ENCODE measurements at regions not wholly inside any gene's neighbourhood (a gene's known extent, or its start where the extent isn't known, plus 50 kb on each side); places are given as distances from the start of the nearest gene placed in this dataset.

DNA sequence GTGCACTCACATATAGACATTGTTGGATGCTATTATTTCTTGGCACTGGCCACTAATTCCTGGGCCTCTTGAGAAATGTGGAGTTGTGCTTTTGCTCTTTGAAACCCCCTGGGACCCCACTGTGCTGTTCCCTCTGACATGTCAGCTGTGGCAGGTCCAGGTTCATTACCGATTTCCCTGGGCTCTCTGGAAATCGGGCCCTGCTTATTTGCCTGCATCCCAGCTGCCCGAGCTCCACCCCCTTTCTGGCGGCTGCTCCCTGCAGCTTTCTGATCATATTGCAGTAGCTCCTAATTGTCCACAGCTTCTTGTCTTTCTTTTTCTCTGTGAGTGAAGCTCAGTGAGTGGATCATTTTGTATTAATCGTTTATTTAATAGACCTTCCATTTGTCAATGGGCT lies 183.7 kb upstream of the FAM78B start:
- H3K9me2 ChIP-seq (replicated peaks; ENCODE audit: insufficient read depth, low read length) = no peaks in the 10 kb centered on the region
- no peak overlapping the region for H3K9ac ChIP-seq (ENCODE audit: low read length)
- no peak overlapping the region for H2AFZ ChIP-seq (ENCODE audit: low read depth, low read length, severe bottlenecking)
- H3K4me2 ChIP-seq (ENCODE audit: low read depth, low read length, poor library complexity, severe bottlenecking) = no peak overlapping the region
- H4K20me1 ChIP-seq (ENCODE audit: low read depth, low read length) = no peaks in the 10 kb centered on the region
- no peaks in the 10 kb centered on the region for H3K36me3 ChIP-seq (ENCODE audit: low read length)
- H3K9me3 ChIP-seq (ENCODE audit: insufficient read depth, low read length) = no peaks in the 10 kb centered on the region
- no peak overlapping the region for H3K27ac ChIP-seq (ENCODE audit: low read depth, low read length)
- TF ChIP-seq, protein P1, sequence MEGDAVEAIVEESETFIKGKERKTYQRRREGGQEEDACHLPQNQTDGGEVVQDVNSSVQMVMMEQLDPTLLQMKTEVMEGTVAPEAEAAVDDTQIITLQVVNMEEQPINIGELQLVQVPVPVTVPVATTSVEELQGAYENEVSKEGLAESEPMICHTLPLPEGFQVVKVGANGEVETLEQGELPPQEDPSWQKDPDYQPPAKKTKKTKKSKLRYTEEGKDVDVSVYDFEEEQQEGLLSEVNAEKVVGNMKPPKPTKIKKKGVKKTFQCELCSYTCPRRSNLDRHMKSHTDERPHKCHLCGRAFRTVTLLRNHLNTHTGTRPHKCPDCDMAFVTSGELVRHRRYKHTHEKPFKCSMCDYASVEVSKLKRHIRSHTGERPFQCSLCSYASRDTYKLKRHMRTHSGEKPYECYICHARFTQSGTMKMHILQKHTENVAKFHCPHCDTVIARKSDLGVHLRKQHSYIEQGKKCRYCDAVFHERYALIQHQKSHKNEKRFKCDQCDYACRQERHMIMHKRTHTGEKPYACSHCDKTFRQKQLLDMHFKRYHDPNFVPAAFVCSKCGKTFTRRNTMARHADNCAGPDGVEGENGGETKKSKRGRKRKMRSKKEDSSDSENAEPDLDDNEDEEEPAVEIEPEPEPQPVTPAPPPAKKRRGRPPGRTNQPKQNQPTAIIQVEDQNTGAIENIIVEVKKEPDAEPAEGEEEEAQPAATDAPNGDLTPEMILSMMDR (IDR thresholded peaks at IDR 0.05; ENCODE audit: insufficient read depth, low read length, poor library complexity, severe bottlenecking) = no peak
- no peak for TF ChIP-seq EZH2phosphoT487 (conservative IDR thresholded peaks at IDR 0.05; ENCODE audit: low read length)
- no peaks in the 10 kb centered on the region for H3K27me3 ChIP-seq (ENCODE audit: low read length)
- no peaks in the 10 kb centered on the region for H3F3A ChIP-seq (ENCODE audit: insufficient read depth)
- H3K79me2 ChIP-seq (ENCODE audit: insufficient read depth, low read length) = no peaks in the 10 kb centered on the region
- no peak overlapping the region for H3K4me3 ChIP-seq (ENCODE audit: insufficient read depth, low read length, poor library complexity, severe bottlenecking)

DNA sequence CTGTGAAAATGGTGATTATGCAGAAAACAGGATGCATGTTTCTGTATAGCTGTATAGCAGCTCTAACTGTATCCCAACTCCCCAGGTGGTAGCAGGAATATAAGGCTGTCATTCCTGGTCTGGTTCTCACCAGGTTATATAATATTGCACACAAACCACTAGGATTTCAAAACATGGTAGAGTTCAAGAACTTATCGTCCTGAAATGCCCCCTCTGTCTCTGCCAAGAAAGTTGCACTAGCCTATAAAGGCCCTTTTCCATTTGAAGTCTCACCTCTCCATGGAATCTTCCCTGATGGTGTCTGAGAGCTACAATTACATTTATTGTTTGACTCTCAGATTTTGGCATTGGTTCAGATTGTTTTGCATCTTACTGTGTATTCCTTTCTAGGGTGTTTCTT lies 184.9 kb upstream of the FAM78B start:
- Histone ChIP-seq H3K27ac (ENCODE audit: low read depth, low read length) (no peak overlapping the region), H2AFZ (ENCODE audit: low read depth, low read length, severe bottlenecking) (no peak overlapping the region), H3K79me2 (ENCODE audit: insufficient read depth, low read length) (no peaks in the 10 kb centered on the region), H4K20me1 (ENCODE audit: low read depth, low read length) (no peaks in the 10 kb centered on the region), H3K27me3 (ENCODE audit: low read length) (no peaks in the 10 kb centered on the region), H3K4me3 (ENCODE audit: insufficient read depth, low read length, poor library complexity, severe bottlenecking) (no peak overlapping the region), H3K4me2 (ENCODE audit: low read depth, low read length, poor library complexity, severe bottlenecking) (no peak overlapping the region), H3K9me3 (ENCODE audit: insufficient read depth, low read length) (no peaks in the 10 kb centered on the region), H3K9ac (ENCODE audit: low read length) (no peak overlapping the region), H3K9me2 (replicated peaks; ENCODE audit: insufficient read depth, low read length) (no peaks in the 10 kb centered on the region), H3K36me3 (ENCODE audit: low read length) (no peaks in the 10 kb centered on the region), H3F3A (ENCODE audit: insufficient read depth) (no peaks in the 10 kb centered on the region)
- TF ChIP-seq EZH2phosphoT487 (conservative IDR thresholded peaks at IDR 0.05; ENCODE audit: low read length) = no peak
- TF ChIP-seq, protein P1 (IDR thresholded peaks at IDR 0.05; ENCODE audit: insufficient read depth, low read length, poor library complexity, severe bottlenecking) = no peak

DNA sequence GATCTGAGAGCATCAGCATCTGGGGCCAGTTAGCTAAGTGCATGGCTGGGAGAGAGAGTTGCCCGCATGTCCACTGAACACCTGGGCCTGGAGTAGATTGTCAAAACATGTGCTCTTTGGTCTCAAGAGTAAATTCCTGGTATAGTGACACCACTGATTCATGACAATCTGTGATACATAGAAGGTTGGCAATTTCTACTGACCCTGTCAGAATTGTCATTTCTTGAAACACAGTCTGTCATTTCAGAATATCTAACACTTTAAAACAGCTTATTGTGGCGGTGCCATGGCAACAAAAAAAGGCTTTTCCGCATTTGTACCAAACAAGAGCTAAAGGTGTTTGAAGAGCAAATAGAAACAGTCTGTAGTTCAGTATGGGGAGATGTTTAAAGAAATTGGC lies 186.4 kb upstream of the FAM78B start:
- Histone ChIP-seq H3K4me3 (ENCODE audit: insufficient read depth, low read length, poor library complexity, severe bottlenecking) (no peak overlapping the region), H3K9me2 (replicated peaks; ENCODE audit: insufficient read depth, low read length) (no peaks in the 10 kb centered on the region), H3F3A (ENCODE audit: insufficient read depth) (no peaks in the 10 kb centered on the region), H3K4me2 (ENCODE audit: low read depth, low read length, poor library complexity, severe bottlenecking) (no peak overlapping the region), H4K20me1 (ENCODE audit: low read depth, low read length) (no peaks in the 10 kb centered on the region), H2AFZ (ENCODE audit: low read depth, low read length, severe bottlenecking) (no peak overlapping the region), H3K9me3 (ENCODE audit: insufficient read depth, low read length) (no peaks in the 10 kb centered on the region), H3K27me3 (ENCODE audit: low read length) (no peaks in the 10 kb centered on the region), H3K9ac (ENCODE audit: low read length) (no peak overlapping the region), H3K36me3 (ENCODE audit: low read length) (no peaks in the 10 kb centered on the region), H3K79me2 (ENCODE audit: insufficient read depth, low read length) (no peaks in the 10 kb centered on the region), H3K27ac (ENCODE audit: low read depth, low read length) (no peak overlapping the region)
- TF ChIP-seq EZH2phosphoT487 (conservative IDR thresholded peaks at IDR 0.05; ENCODE audit: low read length) = no peak
- TF ChIP-seq, protein P1 (IDR thresholded peaks at IDR 0.05; ENCODE audit: insufficient read depth, low read length, poor library complexity, severe bottlenecking) = no peak
